ENCODE measurements at regions not wholly inside any gene's neighbourhood (a gene's known extent, or its start where the extent isn't known, plus 50 kb on each side); places are given as distances from the start of the nearest gene placed in this dataset.

DNA sequence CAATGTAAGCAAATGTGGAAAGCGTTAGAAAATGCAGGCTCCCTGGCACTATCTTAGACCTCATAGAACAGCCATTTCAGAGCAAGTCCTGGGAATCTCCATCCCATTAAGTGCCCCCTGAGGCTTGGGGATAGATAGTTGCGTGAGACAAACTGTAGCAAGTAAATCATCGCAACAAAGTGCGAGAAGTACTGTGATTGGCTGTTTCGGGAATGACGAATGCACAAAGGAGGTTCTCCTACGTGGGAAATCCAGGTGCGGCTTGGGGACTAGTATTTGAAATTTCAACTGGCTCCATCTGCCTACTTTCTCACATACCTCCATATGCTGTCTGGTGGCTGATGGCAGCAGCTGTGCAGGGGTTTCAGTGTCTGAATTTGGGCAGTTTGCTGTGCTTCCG is 84.5 kb downstream of the PLEKHG1 start:
- TF ChIP-seq, protein P1, sequence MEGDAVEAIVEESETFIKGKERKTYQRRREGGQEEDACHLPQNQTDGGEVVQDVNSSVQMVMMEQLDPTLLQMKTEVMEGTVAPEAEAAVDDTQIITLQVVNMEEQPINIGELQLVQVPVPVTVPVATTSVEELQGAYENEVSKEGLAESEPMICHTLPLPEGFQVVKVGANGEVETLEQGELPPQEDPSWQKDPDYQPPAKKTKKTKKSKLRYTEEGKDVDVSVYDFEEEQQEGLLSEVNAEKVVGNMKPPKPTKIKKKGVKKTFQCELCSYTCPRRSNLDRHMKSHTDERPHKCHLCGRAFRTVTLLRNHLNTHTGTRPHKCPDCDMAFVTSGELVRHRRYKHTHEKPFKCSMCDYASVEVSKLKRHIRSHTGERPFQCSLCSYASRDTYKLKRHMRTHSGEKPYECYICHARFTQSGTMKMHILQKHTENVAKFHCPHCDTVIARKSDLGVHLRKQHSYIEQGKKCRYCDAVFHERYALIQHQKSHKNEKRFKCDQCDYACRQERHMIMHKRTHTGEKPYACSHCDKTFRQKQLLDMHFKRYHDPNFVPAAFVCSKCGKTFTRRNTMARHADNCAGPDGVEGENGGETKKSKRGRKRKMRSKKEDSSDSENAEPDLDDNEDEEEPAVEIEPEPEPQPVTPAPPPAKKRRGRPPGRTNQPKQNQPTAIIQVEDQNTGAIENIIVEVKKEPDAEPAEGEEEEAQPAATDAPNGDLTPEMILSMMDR (IDR thresholded peaks at IDR 0.05; ENCODE audit: insufficient read depth, low read depth, low read length): no peak
- TF ChIP-seq EZH2 (IDR thresholded peaks at IDR 0.05; ENCODE audit: insufficient read depth, low read length): no peak
